ENCODE measurements at regions not wholly inside any gene's neighbourhood (a gene's known extent, or its start where the extent isn't known, plus 50 kb on each side); places are given as distances from the start of the nearest gene placed in this dataset.

- no peak overlapping the region for H3K27ac ChIP-seq (ENCODE audit: control insufficient read depth, insufficient read depth)
- H3K4me3 ChIP-seq, result no peak overlapping the region
- BruUV-seq (replicated peaks), result no TSS peak
- no peak overlapping the region for H2AFZ ChIP-seq (ENCODE audit: control insufficient read depth, low read depth, low read length)
- ChIA-PET SMC1A (ENCODE audit: uncharacterized antibody, unreplicated experiment) (no interaction called here), RAD21 (ENCODE audit: unreplicated experiment) (no interaction called here), POLR2A (no interaction called here), CTCF (no interaction called here)
- no peak overlapping the region for H3K4me2 ChIP-seq (ENCODE audit: control insufficient read depth, insufficient read depth)
- FAIRE-seq (no peak), ATAC-seq (no peak), DNase-seq (ENCODE audit: low read depth, low spot score) (no peak)
- 47% methylated on average over 7 of the region's 7 CpGs for WGBS (ENCODE audit: insufficient coverage, insufficient replicate concordance, low lambda C conversion rate, missing lambda C conversion rate)
- H3K79me2 ChIP-seq (ENCODE audit: control insufficient read depth, insufficient read depth, low read length), result no peaks in the 10 kb centered on the region
- no peaks in the 10 kb centered on the region for H3K36me3 ChIP-seq (ENCODE audit: control insufficient read depth in 2 of 2, insufficient read depth in 2 of 2, low read length in 1 of 2)
- in situ Hi-C loops (cut with MboI) (no loop called here), intact Hi-C loops (cut with micrococcal nuclease; ENCODE audit: unreplicated experiment) (no loop called here)
- no peaks in the 10 kb centered on the region; the same call in 1 of the 3 replicates for H3K9me3 ChIP-seq (replicated peaks; ENCODE audit: control insufficient read depth, insufficient read depth, low read length)
- H4K20me1 ChIP-seq (ENCODE audit: control insufficient read depth, insufficient read depth), result no peaks in the 10 kb centered on the region
- no peaks in the 10 kb centered on the region for H3K4me1 ChIP-seq (ENCODE audit: control insufficient read depth, insufficient read depth, low read length)
- no peaks in the 10 kb centered on the region for H3K27me3 ChIP-seq (replicated peaks in 1 of 2; ENCODE audit: control insufficient read depth in 2 of 2, insufficient read depth in 2 of 2, low read length in 1 of 2)
- H3K9ac ChIP-seq (ENCODE audit: control insufficient read depth, insufficient read depth, low read length), result no peak overlapping the region
- no peak for TF ChIP-seq HCFC1 (IDR thresholded peaks at IDR 0.05; ENCODE audit: low read length)
- no peak for TF ChIP-seq SIN3A (IDR thresholded peaks at IDR 0.05; ENCODE audit: low read depth, low read length)
- TF ChIP-seq BMI1 (IDR thresholded peaks at IDR 0.05; ENCODE audit: borderline replicate concordance), result no peak
- no peak for TF ChIP-seq ATF2 (IDR thresholded peaks at IDR 0.05; ENCODE audit: low read length)
- no peak for TF ChIP-seq E4F1 (IDR thresholded peaks at IDR 0.05; ENCODE audit: borderline replicate concordance, partially characterized antibody)
- TF ChIP-seq ESRRA (IDR thresholded peaks at IDR 0.05; ENCODE audit: low read length), result no peak
- no peak for TF ChIP-seq RELB (IDR thresholded peaks at IDR 0.05; ENCODE audit: low read depth)
- TF ChIP-seq SMC3 (IDR thresholded peaks at IDR 0.05; ENCODE audit: borderline replicate concordance, low read length), result no peak
- no peak for TF ChIP-seq PKNOX1 (IDR thresholded peaks at IDR 0.05)
- no peak for TF ChIP-seq DPF2 (IDR thresholded peaks at IDR 0.05)
- TF ChIP-seq EGR1 (IDR thresholded peaks at IDR 0.05; ENCODE audit: borderline replicate concordance in 1 of 2, low read depth in 2 of 2, low read length in 2 of 2), result no peak
- TF ChIP-seq USF1 (IDR thresholded peaks at IDR 0.05; ENCODE audit: borderline replicate concordance, extremely low read length, insufficient read depth, low read depth, low read length), result no peak
- no peak for TF ChIP-seq SMAD5 (IDR thresholded peaks at IDR 0.05; ENCODE audit: low read depth)
- no peak for TF ChIP-seq WRNIP1 (IDR thresholded peaks at IDR 0.05; ENCODE audit: borderline replicate concordance, low read depth, low read length)
- TF ChIP-seq TBL1XR1 (IDR thresholded peaks at IDR 0.05; ENCODE audit: low read depth, low read length), result no peak
Measured at GRCh38 chr6:132003516-132004178, 52.5 kb upstream of the CCN2 start.

All from GM12878 (cell line).